Progenitor cell of endocrine pancreas (in vitro differentiated cells): ENCODE measurements at regions not wholly inside any gene's neighbourhood (a gene's known extent, or its start where the extent isn't known, plus 50 kb on each side); places are given as distances from the start of the nearest gene placed in this dataset.

Source experiments
- DNase-seq: peaks from one replicate; pipeline ENCODE4 v3.0.0; 2021; ENCODE audit warnings: low spot score; ENCODE audit not compliant: unreplicated experiment
- H3K27ac Mint-ChIP-seq: 2 replicates; pipeline ENCODE4 v1.8.0; 2021; ENCODE audit warnings: mild to moderate bottlenecking, moderate library complexity, mixed read lengths
- H3K27me3 Mint-ChIP-seq: 2 replicates; pipeline ENCODE4 v1.8.0; 2021; ENCODE audit warnings: mixed read lengths
- H3K36me3 Mint-ChIP-seq: 2 replicates; pipeline ENCODE4 v1.8.0; 2022; ENCODE audit warnings: mixed read lengths; ENCODE audit not compliant: insufficient read depth
- H3K4me1 Mint-ChIP-seq: 2 replicates; pipeline ENCODE4 v1.8.0; 2021; ENCODE audit warnings: low read depth, mixed read lengths
- H3K4me3 Mint-ChIP-seq: 2 replicates; pipeline ENCODE4 v1.8.0; 2021; ENCODE audit warnings: low read depth, mild to moderate bottlenecking, moderate library complexity, mixed read lengths
- H3K9me3 Mint-ChIP-seq: 2 replicates; pipeline ENCODE4 v1.8.0; 2021; ENCODE audit warnings: low read depth, mixed read lengths
- TF ChIP-seq, protein P1 (sequence below): fragments of 200-600 bp; sonication (generic); IDR thresholded peaks from one replicate; pipeline ENCODE4 v1.5.0; 2021; ENCODE audit warnings: antibody characterized with exemption, mild to moderate bottlenecking; ENCODE audit not compliant: unreplicated experiment

DNA sequence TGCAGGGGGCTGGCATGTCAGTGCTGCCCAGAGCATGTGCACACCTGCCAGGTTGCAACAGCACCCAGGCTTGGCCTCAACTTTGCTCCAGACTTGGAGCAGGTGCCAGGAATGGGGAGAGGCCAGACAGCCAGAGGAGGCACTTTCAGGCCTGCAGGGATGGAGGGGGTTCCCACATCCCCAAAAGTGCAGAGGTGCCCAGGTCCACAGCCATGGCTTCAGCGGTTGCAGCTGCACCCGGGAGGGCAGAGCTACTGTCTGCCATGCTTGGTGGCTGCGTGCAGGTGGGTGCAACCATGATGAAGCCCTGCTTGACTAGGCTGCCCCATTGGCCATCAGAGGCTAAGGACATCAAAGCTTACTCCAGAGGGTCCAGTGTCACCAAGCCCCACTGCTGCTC is 196.8 kb upstream of the VRK2 start:
- Mint-ChIP-seq H3K36me3 (peaks cover 3% of the 10 kb centered on the region), H3K4me1 (no peaks in the 10 kb centered on the region), H3K9me3 (peaks cover 8% of the 10 kb centered on the region), H3K27ac (no peak overlapping the region), H3K27me3 (no peaks in the 10 kb centered on the region), H3K4me3 (no peak overlapping the region)
- no peak for DNase-seq
- TF ChIP-seq, protein P1, sequence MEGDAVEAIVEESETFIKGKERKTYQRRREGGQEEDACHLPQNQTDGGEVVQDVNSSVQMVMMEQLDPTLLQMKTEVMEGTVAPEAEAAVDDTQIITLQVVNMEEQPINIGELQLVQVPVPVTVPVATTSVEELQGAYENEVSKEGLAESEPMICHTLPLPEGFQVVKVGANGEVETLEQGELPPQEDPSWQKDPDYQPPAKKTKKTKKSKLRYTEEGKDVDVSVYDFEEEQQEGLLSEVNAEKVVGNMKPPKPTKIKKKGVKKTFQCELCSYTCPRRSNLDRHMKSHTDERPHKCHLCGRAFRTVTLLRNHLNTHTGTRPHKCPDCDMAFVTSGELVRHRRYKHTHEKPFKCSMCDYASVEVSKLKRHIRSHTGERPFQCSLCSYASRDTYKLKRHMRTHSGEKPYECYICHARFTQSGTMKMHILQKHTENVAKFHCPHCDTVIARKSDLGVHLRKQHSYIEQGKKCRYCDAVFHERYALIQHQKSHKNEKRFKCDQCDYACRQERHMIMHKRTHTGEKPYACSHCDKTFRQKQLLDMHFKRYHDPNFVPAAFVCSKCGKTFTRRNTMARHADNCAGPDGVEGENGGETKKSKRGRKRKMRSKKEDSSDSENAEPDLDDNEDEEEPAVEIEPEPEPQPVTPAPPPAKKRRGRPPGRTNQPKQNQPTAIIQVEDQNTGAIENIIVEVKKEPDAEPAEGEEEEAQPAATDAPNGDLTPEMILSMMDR = no peak

GRCh38 chr2:57850415-57851130 is 196.0 kb upstream of the VRK2 start:
- DNase-seq = no peak
- H3K4me3 Mint-ChIP-seq = no peak overlapping the region
- no peaks in the 10 kb centered on the region for H3K4me1 Mint-ChIP-seq
- TF ChIP-seq, protein P1 = no peak
- no peaks in the 10 kb centered on the region for H3K27me3 Mint-ChIP-seq
- peaks cover 3% of the 10 kb centered on the region for H3K36me3 Mint-ChIP-seq
- H3K27ac Mint-ChIP-seq = no peak overlapping the region
- H3K9me3 Mint-ChIP-seq = peaks cover 8% of the 10 kb centered on the region

GRCh38 chr2:57855212-57855611 is 191.4 kb upstream of the VRK2 start:
- H3K9me3 Mint-ChIP-seq = no peaks in the 10 kb centered on the region
- no peaks in the 10 kb centered on the region for H3K36me3 Mint-ChIP-seq
- no peaks in the 10 kb centered on the region for H3K27me3 Mint-ChIP-seq
- TF ChIP-seq, protein P1 = no peak
- DNase-seq = no peak
- no peak overlapping the region for H3K4me3 Mint-ChIP-seq
- H3K27ac Mint-ChIP-seq = no peak overlapping the region
- H3K4me1 Mint-ChIP-seq = no peaks in the 10 kb centered on the region

GRCh38 chr2:57859755-57860154 is 186.9 kb upstream of the VRK2 start:
- Mint-ChIP-seq H3K36me3 (no peaks in the 10 kb centered on the region), H3K27me3 (no peaks in the 10 kb centered on the region), H3K4me1 (no peaks in the 10 kb centered on the region), H3K9me3 (no peaks in the 10 kb centered on the region), H3K4me3 (no peak overlapping the region), H3K27ac (no peak overlapping the region)
- TF ChIP-seq, protein P1 = no peak
- no peak for DNase-seq

DNA sequence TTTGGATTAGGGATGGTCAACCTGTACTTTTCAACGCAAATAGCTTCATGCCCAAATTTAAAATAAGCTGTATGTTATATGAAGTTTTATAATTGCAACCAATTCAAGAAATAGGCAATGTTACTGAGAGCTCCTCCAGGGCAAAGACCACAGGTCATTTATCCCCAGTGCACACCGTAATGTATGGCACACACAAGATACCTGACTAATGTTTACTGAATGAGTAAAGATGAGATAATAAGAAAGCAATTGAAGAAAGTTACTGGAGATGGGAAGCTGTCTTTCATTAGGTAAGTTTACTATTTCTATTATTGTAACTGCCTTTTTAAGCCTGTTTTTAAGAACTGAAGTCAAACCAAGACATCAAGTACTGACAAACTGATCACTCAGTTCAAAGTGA is 184.5 kb upstream of the VRK2 start:
- H3K4me1 Mint-ChIP-seq = no peaks in the 10 kb centered on the region
- H3K36me3 Mint-ChIP-seq = no peaks in the 10 kb centered on the region
- no peak overlapping the region for H3K4me3 Mint-ChIP-seq
- H3K27ac Mint-ChIP-seq = no peak overlapping the region
- H3K9me3 Mint-ChIP-seq = no peaks in the 10 kb centered on the region
- DNase-seq = no peak
- TF ChIP-seq, protein P1 = no peak
- no peaks in the 10 kb centered on the region for H3K27me3 Mint-ChIP-seq
